HEK293 (cell line): ENCODE measurements at regions not wholly inside any gene's neighbourhood (a gene's known extent, or its start where the extent isn't known, plus 50 kb on each side); places are given as distances from the start of the nearest gene placed in this dataset.

ENCODE experiments used
- CTCF ChIA-PET: fragments of 350-600 bp; formaldehyde crosslinking; extraction: SDS; loops from one replicate; lab custom pipeline; 2021; ENCODE audit warnings: antibody characterized with exemption; lab: Yijun Ruan, JAX
- POLR2A ChIA-PET: fragments of 300-600 bp; formaldehyde crosslinking; extraction: SDS; loops from one replicate; lab custom pipeline; 2020; ENCODE audit warnings: antibody characterized with exemption, inconsistent platforms; lab: Yijun Ruan, JAX
- H3K27ac ChIP-seq: fragments of 200-500 bp; sonication (Bioruptor generic); 2 replicates; pipeline ENCODE4 v1.5.1; 2014; ENCODE audit warnings: low read depth, low read length, control low read depth, inconsistent platforms; ENCODE audit errors: extremely low read depth
- H3K36me3 ChIP-seq, 2 experiments: fragments of 200-500 bp in 1 of 2; sonication (Bioruptor generic) in 1 of 2; 1 replicate in 1 of 2; 2 replicates in 1 of 2; pipeline ENCODE4 v1.5.1; 2014 to 2017; ENCODE audit warnings: inconsistent platforms in 2 of 2, low read length in 2 of 2; ENCODE audit not compliant: control insufficient read depth in 2 of 2, insufficient read depth in 1 of 2
- H3K4me1 ChIP-seq: fragments of 200-500 bp; sonication (Bioruptor generic); 2 replicates; pipeline ENCODE4 v1.5.1; 2014; ENCODE audit warnings: mild to moderate bottlenecking, low read length, inconsistent platforms; ENCODE audit not compliant: control insufficient read depth, insufficient read depth
- H3K4me3 ChIP-seq: 2 replicates; pipeline ENCODE4 v1.5.1; 2011; ENCODE audit warnings: low read depth, mild to moderate bottlenecking, control low read depth, low read length, moderate library complexity
- H3K9me3 ChIP-seq: fragments of 200-500 bp; sonication (Bioruptor generic); 2 replicates; pipeline ENCODE4 v1.5.1; 2014; ENCODE audit warnings: low read depth, low read length, inconsistent platforms; ENCODE audit not compliant: control insufficient read depth, insufficient read depth
- BCL11B ChIP-seq: fragments of 450-650 bp; formaldehyde crosslinking; IDR thresholded peaks from 2 replicates; pipeline ENCODE4 v1.5.1; 2016; ENCODE audit warnings: low read depth, missing biosample characterization, missing genetic modification characterization
- GFI1B ChIP-seq: fragments of 450-650 bp; formaldehyde crosslinking; IDR thresholded peaks from 2 replicates; pipeline ENCODE4 v1.5.1; 2016; ENCODE audit warnings: missing biosample characterization, missing genetic modification characterization
- KLF1 ChIP-seq: fragments of 450-650 bp; formaldehyde crosslinking; IDR thresholded peaks from 2 replicates; pipeline ENCODE4 v1.5.1; 2016; ENCODE audit warnings: missing biosample characterization, missing genetic modification characterization
- PRDM1 ChIP-seq: fragments of 450-650 bp; formaldehyde crosslinking; IDR thresholded peaks from 2 replicates; pipeline ENCODE4; 2016; ENCODE audit warnings: missing biosample characterization, missing genetic modification characterization
- PRDM10 ChIP-seq: fragments of 450-650 bp; formaldehyde crosslinking; IDR thresholded peaks from 2 replicates; pipeline ENCODE4 v1.5.1; 2016; ENCODE audit warnings: missing biosample characterization, missing genetic modification characterization
- SALL2 ChIP-seq: fragments of 450-650 bp; formaldehyde crosslinking; IDR thresholded peaks from 2 replicates; pipeline ENCODE4 v1.5.0; 2017; ENCODE audit warnings: missing biosample characterization, mild to moderate bottlenecking, missing genetic modification characterization, borderline replicate concordance
- TCF7L2 ChIP-seq: IDR thresholded peaks from 2 replicates; pipeline ENCODE4 v1.6.1; 2011; ENCODE audit warnings: low read depth, mild to moderate bottlenecking, inconsistent platforms, low read length, moderate library complexity, borderline replicate concordance
- ZBTB20 ChIP-seq: fragments of 450-650 bp; formaldehyde crosslinking; IDR thresholded peaks from 2 replicates; pipeline ENCODE4 v1.5.1; 2016; ENCODE audit warnings: missing biosample characterization, missing genetic modification characterization
- ZBTB44 ChIP-seq: fragments of 450-650 bp; IDR thresholded peaks from 2 replicates; pipeline ENCODE4 v1.5.1; 2018; ENCODE audit warnings: missing biosample characterization, mild to moderate bottlenecking, missing genetic modification characterization
- ZFP41 ChIP-seq: fragments of 450-650 bp; formaldehyde crosslinking; IDR thresholded peaks from 2 replicates; pipeline ENCODE4 v1.5.1; 2016; ENCODE audit warnings: missing biosample characterization, missing genetic modification characterization, borderline replicate concordance
- ZIC2 ChIP-seq: fragments of 450-650 bp; formaldehyde crosslinking; IDR thresholded peaks from 2 replicates; pipeline ENCODE4 v1.5.1; 2016; ENCODE audit warnings: missing biosample characterization, missing genetic modification characterization
- ZNF114 ChIP-seq: fragments of 450-650 bp; formaldehyde crosslinking; IDR thresholded peaks from 2 replicates; pipeline ENCODE4 v1.5.0; 2017; ENCODE audit warnings: missing biosample characterization, missing genetic modification characterization
- ZNF26 ChIP-seq: fragments of 450-650 bp; formaldehyde crosslinking; IDR thresholded peaks from 2 replicates; pipeline ENCODE4 v1.5.1; 2016; ENCODE audit warnings: missing biosample characterization, missing genetic modification characterization
- ZNF292 ChIP-seq: fragments of 450-650 bp; formaldehyde crosslinking; IDR thresholded peaks from 2 replicates; pipeline ENCODE4 v1.5.1; 2016; ENCODE audit warnings: low read depth, missing biosample characterization, missing genetic modification characterization, borderline replicate concordance
- ZNF341 ChIP-seq: fragments of 450-650 bp; formaldehyde crosslinking; IDR thresholded peaks from 2 replicates; pipeline ENCODE4; 2016; ENCODE audit warnings: low read depth, missing biosample characterization, missing genetic modification characterization
- ZNF391 ChIP-seq: fragments of 450-650 bp; formaldehyde crosslinking; IDR thresholded peaks from 2 replicates; pipeline ENCODE4 v1.5.1; 2016; ENCODE audit warnings: low read depth, missing biosample characterization, missing genetic modification characterization, borderline replicate concordance
- ZNF449 ChIP-seq: fragments of 450-650 bp; formaldehyde crosslinking; IDR thresholded peaks from 2 replicates; pipeline ENCODE4 v1.5.1; 2017; ENCODE audit warnings: missing biosample characterization, mild to moderate bottlenecking, missing genetic modification characterization, moderate library complexity
- ZNF600 ChIP-seq: fragments of 450-650 bp; formaldehyde crosslinking; IDR thresholded peaks from 2 replicates; pipeline ENCODE4 v1.5.1; 2016; ENCODE audit warnings: missing biosample characterization, missing genetic modification characterization
- ZNF629 ChIP-seq: fragments of 450-650 bp; formaldehyde crosslinking; IDR thresholded peaks from 2 replicates; pipeline ENCODE4 v1.5.1; 2017; ENCODE audit warnings: missing biosample characterization, missing genetic modification characterization
- ZNF704 ChIP-seq: fragments of 450-650 bp; formaldehyde crosslinking; IDR thresholded peaks from 2 replicates; pipeline ENCODE4 v1.5.1; 2016; ENCODE audit warnings: missing biosample characterization, missing genetic modification characterization

GRCh38 chr4:24065974-24066373 lies 176.1 kb upstream of the PPARGC1A start (continued):
- TF ChIP-seq ZNF391 (tag by site-specific recombination) = no peak

- TF ChIP-seq ZNF26 (tag by site-specific recombination) (no peak), ZBTB44 (tag by site-specific recombination) (no peak), ZNF341 (tag by site-specific recombination) (0 out of 2 replicates have a peak, but pooled peaks have one; percentile 14), ZFP41 (tag by site-specific recombination) (no peak), ZNF629 (tag by site-specific recombination) (no peak), KLF1 (tag by site-specific recombination) (no peak), ZNF114 (tag by site-specific recombination) (no peak), PRDM10 (tag by site-specific recombination) (no peak), ZNF449 (no peak), GFI1B (no peak), BCL11B (no peak), ZNF600 (tag by site-specific recombination) (no peak), ZNF292 (tag by site-specific recombination) (no peak), ZNF704 (tag by site-specific recombination) (no peak), TCF7L2 (no peak), ZIC2 (peak; percentile 51), PRDM1 (no peak), SALL2 (tag by site-specific recombination) (no peak), ZBTB20 (peak; percentile 80)
- H3K4me3 ChIP-seq = no peak overlapping the region
- no peaks in the 10 kb centered on the region for H3K9me3 ChIP-seq
- no peak overlapping the region for H3K27ac ChIP-seq
- ChIA-PET CTCF (no interaction called here), POLR2A (no interaction called here)
- H3K4me1 ChIP-seq = no peaks in the 10 kb centered on the region
- no peaks in the 10 kb centered on the region for H3K36me3 ChIP-seq
Observed at GRCh38 chr4:24063731-24064130, 173.9 kb upstream of the PPARGC1A start.
